Colonic mucosa (tissue), 4 donors: ENCODE measurements at regions not wholly inside any gene's neighbourhood (a gene's known extent, or its start where the extent isn't known, plus 50 kb on each side); places are given as distances from the start of the nearest gene placed in this dataset.

Experiments
- DNase-seq: peaks from one replicate; pipeline ENCODE4 v3.0.0-alpha.2; 2020
- H3K27ac ChIP-seq: fragments of 200-600 bp; one replicate; pipeline ENCODE4 v1.8.0; 2021
- H3K27me3 ChIP-seq: fragments of 200-600 bp; one replicate; pipeline ENCODE4 v1.8.0; 2021
- H3K36me3 ChIP-seq: fragments of 200-600 bp; one replicate; pipeline ENCODE4 v1.8.0; 2021
- H3K4me1 ChIP-seq: fragments of 200-600 bp; one replicate; pipeline ENCODE4 v1.8.0; 2021; ENCODE audit warnings: mild to moderate bottlenecking
- H3K4me3 ChIP-seq: fragments of 200-600 bp; one replicate; pipeline ENCODE4 v1.8.0; 2021
- H3K9ac ChIP-seq, 2 donors: one replicate each; pipeline ENCODE4 v1.7.0; 2013; ENCODE audit warnings: control low read depth in 2 of 2, low read depth in 2 of 2, low read length in 2 of 2
- H3K9me3 ChIP-seq: fragments of 200-600 bp; one replicate; pipeline ENCODE4 v1.8.0; 2021
- CTCF ChIP-seq: fragments of 200-600 bp; IDR thresholded peaks from one replicate; pipeline ENCODE4 v1.8.0; 2022; ENCODE audit warnings: antibody characterized with exemption, mild to moderate bottlenecking
- intact Hi-C: fragments of 100-400 bp; cut with DNase I; formaldehyde crosslinking; loops from one replicate; pipeline ENCODE4 v1.14.1; 2022
- donor health status: healthy.
- donor health status: DM: no; HTN: no; CAD: no.
- donor health status: DM: no; HTN: no; CAD: no.

GRCh38 chr15:68528626-68529290 lies 50.0 kb upstream of the CORO2B start:
- H3K27me3 ChIP-seq: no peaks in the 10 kb centered on the region
- no peaks in the 10 kb centered on the region for H3K36me3 ChIP-seq
- no peaks in the 10 kb centered on the region for H3K9me3 ChIP-seq
- no peak for TF ChIP-seq CTCF
- H3K4me1 ChIP-seq: no peaks in the 10 kb centered on the region
- H3K9ac ChIP-seq: no peak overlapping the region
- no peak for DNase-seq
- no peak overlapping the region for H3K4me3 ChIP-seq
- H3K27ac ChIP-seq: no peak overlapping the region
- intact Hi-C loops: no loop called here
